Thymus (tissue), 11 donors: ENCODE measurements at regions not wholly inside any gene's neighbourhood (a gene's known extent, or its start where the extent isn't known, plus 50 kb on each side); places are given as distances from the start of the nearest gene placed in this dataset.
A peak's percentile ranks its signal among the peaks of the same experiment; 100 is the strongest.

Experiments used
- DNase-seq, 9 donors: peaks; one replicate each; pipeline ENCODE4 v3.0.0-alpha.2; 2013; ENCODE audit warnings: low spot score in 9 of 9, low read depth in 6 of 9, missing footprints in 1 of 9
- H3K27ac ChIP-seq, 2 donors: one replicate each; pipeline ENCODE4 v1.5.1; 2013; ENCODE audit warnings: control low read depth in 1 of 2, low read depth in 1 of 2, low read length in 1 of 2, mild to moderate bottlenecking in 1 of 2, moderate library complexity in 1 of 2
- H3K27me3 ChIP-seq, 2 donors: one replicate each; pipeline ENCODE4 v1.5.1; 2013; ENCODE audit warnings: low read length in 1 of 2; ENCODE audit not compliant: control insufficient read depth in 2 of 2, insufficient read depth in 1 of 2
- H3K36me3 ChIP-seq, 2 donors: one replicate each; pipeline ENCODE4 v1.5.1; 2013; ENCODE audit warnings: low read length in 1 of 2, mild to moderate bottlenecking in 1 of 2, moderate library complexity in 1 of 2; ENCODE audit not compliant: control insufficient read depth in 2 of 2, insufficient read depth in 2 of 2
- H3K4me1 ChIP-seq, 2 donors: one replicate each; pipeline ENCODE4 v1.5.1; 2013; ENCODE audit warnings: low read length in 2 of 2; ENCODE audit not compliant: control insufficient read depth in 2 of 2, insufficient read depth in 2 of 2
- H3K4me3 ChIP-seq, 2 donors: one replicate each; pipeline ENCODE4 v1.5.1; 2013; ENCODE audit warnings: low read length in 2 of 2, control low read depth in 1 of 2, mild to moderate bottlenecking in 1 of 2
- H3K9me3 ChIP-seq, 2 donors: one replicate each; pipeline ENCODE4 v1.5.1; 2013; ENCODE audit warnings: low read length in 1 of 2, mild to moderate bottlenecking in 1 of 2; ENCODE audit not compliant: control insufficient read depth in 2 of 2, insufficient read depth in 1 of 2
- WGBS: extraction: QIAGEN DNeasy Blood & Tissue Kit; methylation state at CpG from one replicate; pipeline ENCODE4 v1.1.7; 2013; 5-methylcytosine and 5-hydroxymethylcytosine counted together
- donor health status: healthy.

DNA sequence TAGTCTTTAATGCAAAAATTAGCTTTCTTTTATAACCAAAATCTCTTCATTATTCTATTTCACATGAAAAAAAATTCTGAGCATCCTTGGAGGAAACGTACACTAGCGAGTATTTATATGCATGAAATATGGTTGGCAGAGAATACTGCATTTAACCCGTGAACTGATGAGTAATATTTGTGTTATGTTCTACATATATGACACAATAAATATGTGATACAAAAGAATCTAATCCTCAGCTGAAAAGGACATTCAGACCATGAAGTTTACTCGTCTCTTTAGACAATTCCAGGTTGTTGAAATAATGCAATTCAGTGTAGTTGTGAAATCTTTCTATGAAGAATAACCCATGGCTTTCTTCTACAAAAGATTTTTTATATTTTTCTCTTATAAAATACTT lies 524.8 kb upstream of the MAN1A1 start:
- Histone ChIP-seq H3K36me3 (no peaks in the 10 kb centered on the region), H3K9me3 (no peaks in the 10 kb centered on the region), H3K27me3 (no peaks in the 10 kb centered on the region), H3K4me3 (no peak overlapping the region), H3K27ac (no peak overlapping the region), H3K4me1 (no peaks in the 10 kb centered on the region)
- DNase-seq: no peak
- WGBS: 95% methylated on average over 4 of the region's 4 CpGs

DNA sequence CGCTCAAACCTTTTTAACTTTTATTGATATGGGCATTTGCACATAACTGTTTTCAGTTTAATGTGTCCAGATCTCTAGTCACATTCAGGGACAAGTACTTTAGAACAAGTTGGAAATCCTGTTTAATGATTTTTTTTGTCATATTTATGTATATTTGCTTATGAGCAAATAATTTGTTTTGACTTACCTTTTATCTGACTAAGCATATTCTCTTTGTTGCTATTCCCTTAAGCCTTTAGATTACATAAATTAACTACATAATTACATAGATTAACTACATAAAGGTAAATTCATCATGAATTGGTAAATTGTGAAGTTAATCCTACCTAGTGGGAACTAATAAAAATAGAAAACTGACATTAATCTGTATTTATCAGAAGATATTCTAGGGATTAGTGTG lies 523.5 kb upstream of the MAN1A1 start:
- Histone ChIP-seq H3K27me3 (no peaks in the 10 kb centered on the region), H3K36me3 (no peaks in the 10 kb centered on the region), H3K9me3 (no peaks in the 10 kb centered on the region), H3K4me3 (no peak overlapping the region), H3K27ac (no peak overlapping the region), H3K4me1 (no peaks in the 10 kb centered on the region)
- 98% methylated on average over 1 of the region's 1 CpG for WGBS
- DNase-seq: no peak

DNA sequence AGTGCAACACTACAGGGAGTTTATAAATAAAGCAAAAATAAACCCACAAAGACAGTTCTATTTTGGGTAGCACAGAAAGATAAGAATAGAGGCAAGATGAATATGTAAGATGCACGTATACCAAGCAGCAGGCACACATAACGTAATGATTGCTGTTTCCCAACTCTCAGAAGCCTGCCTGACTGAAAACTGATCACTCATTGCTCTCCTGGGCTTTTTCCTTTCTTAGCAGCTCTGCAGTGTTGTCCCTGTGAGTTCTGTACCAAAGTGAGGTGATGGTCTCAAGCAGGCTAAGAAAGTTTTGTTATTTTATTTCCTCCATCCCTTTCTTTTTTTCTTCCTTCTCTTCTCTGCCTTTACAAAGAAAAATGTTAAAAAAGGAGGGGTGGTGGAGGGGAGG lies 522.0 kb upstream of the MAN1A1 start:
- Histone ChIP-seq H3K9me3 (no peaks in the 10 kb centered on the region), H3K36me3 (no peaks in the 10 kb centered on the region), H3K27ac (no peak overlapping the region), H3K4me1 (no peaks in the 10 kb centered on the region), H3K27me3 (no peaks in the 10 kb centered on the region), H3K4me3 (no peak overlapping the region)
- 92% methylated on average over 2 of the region's 2 CpGs for WGBS
- no peak for DNase-seq

DNA sequence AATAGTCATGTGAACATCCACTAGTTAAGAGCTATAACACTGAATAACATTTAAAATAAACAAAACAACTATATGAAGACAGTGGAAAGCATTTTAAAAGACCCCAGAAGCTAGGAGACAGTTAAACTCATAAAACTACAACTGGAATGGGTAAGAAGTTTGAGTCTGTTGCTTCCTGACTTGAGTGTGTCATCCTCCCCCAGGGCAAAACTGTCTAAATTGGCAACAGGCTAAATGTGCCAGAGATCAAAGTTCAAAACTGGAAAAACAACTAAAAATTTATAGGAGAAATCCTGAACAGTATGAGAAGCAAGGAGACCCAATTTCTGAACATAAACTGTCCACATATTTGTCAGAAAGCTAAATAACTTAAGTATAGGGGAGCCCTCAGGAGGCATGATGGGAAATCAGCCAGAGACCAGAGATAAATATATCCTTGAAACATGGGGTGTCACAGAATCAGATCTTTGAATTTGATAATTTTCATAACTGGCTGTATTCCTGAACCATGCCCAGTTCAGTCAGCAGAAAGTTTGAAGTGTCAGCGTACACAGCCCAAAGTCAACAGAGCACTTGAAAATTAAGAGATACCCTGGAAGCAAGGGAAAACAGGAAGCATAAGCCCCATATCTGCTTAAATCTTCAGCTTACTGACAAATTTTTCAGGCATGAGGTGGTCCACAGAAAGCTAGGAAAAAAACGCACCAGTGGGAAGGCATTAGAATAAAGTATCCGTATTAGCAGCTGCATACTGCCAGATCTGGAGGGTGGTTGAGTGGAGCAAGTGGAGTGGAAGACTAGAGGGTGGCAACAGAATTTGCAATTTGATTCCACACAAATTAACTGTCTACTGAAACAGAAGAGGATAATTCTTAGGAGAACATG lies 516.1 kb upstream of the MAN1A1 start:
- Histone ChIP-seq H3K36me3 (no peaks in the 10 kb centered on the region), H3K4me3 (no peak overlapping the region), H3K27me3 (no peaks in the 10 kb centered on the region), H3K4me1 (no peaks in the 10 kb centered on the region), H3K9me3 (no peaks in the 10 kb centered on the region), H3K27ac (no peak overlapping the region)
- no peak for DNase-seq
- WGBS: 97% methylated on average over 3 of the region's 3 CpGs

DNA sequence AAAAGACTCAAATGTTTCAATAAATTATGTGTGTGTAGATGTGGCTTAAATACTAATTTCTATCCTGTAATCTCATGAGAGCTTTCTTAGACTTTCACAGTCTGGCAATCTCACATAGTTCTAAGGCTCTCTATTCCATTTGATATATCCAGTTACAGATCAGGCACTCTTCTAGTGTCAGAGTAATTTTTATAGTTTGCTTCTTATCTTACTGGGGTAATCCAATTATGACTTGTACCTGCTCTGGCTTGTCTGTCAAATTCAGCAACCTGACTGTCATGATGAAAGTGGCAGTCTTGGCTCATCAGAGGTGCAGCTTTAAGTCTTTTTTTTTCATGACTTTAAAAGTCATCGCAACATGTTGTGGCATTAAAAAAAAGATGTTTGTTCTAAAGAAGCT lies 513.2 kb upstream of the MAN1A1 start:
- no peaks in the 10 kb centered on the region for H3K9me3 ChIP-seq
- H3K27me3 ChIP-seq: no peaks in the 10 kb centered on the region
- no peaks in the 10 kb centered on the region for H3K36me3 ChIP-seq
- H3K27ac ChIP-seq: no peak overlapping the region
- H3K4me1 ChIP-seq: no peaks in the 10 kb centered on the region
- no peak for DNase-seq
- WGBS: 94% methylated on average over 1 of the region's 1 CpG
- H3K4me3 ChIP-seq: no peak overlapping the region

DNA sequence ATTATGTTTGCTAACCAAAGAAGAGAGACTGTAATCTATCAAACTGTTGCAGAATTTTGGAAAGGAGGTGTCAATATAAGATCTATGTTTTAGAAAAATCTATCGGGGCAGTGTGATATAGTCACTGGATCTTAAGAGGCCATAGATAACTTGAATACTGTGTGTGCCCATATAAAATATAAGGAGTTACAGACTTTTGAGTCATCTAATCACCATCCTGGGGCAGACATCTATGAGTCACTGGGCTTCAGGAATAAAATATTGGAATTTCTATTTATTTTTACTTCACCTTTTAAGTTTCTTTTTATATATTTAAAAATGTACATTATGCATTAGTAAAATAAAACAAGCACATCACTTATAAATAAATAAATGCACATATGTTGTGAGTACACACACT lies 509.3 kb upstream of the MAN1A1 start:
- WGBS: 97% methylated on average over 1 of the region's 1 CpG
- Histone ChIP-seq H3K27ac (no peak overlapping the region), H3K4me1 (no peaks in the 10 kb centered on the region), H3K4me3 (no peak overlapping the region), H3K9me3 (no peaks in the 10 kb centered on the region), H3K27me3 (no peaks in the 10 kb centered on the region), H3K36me3 (no peaks in the 10 kb centered on the region)
- no peak for DNase-seq

DNA sequence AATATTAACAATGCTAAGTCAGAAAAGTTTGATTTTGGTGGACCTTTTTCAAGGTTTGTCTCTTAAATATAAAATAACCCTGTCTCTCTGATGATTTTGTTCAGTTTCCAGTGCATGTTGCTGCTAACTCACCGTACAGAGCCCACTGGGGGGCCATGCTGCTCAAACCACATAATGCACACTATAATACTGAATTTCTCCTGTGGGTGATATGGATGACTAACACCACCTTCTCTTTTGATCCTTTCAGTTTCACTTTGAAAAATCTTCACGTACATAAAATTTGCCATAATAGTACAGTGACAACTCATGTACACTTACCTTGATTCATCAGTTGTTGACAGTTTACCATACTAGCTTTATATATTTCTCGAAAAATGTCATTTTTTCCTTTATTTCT lies 506.6 kb upstream of the MAN1A1 start:
- no peaks in the 10 kb centered on the region for H3K36me3 ChIP-seq
- H3K27ac ChIP-seq: no peak overlapping the region
- WGBS: 53% methylated on average over 3 of the region's 3 CpGs
- H3K4me1 ChIP-seq: no peaks in the 10 kb centered on the region
- H3K9me3 ChIP-seq: no peaks in the 10 kb centered on the region
- no peak overlapping the region for H3K4me3 ChIP-seq
- peak in 2 of 9 donors; percentile 2 to 15 for DNase-seq
- no peaks in the 10 kb centered on the region for H3K27me3 ChIP-seq

DNA sequence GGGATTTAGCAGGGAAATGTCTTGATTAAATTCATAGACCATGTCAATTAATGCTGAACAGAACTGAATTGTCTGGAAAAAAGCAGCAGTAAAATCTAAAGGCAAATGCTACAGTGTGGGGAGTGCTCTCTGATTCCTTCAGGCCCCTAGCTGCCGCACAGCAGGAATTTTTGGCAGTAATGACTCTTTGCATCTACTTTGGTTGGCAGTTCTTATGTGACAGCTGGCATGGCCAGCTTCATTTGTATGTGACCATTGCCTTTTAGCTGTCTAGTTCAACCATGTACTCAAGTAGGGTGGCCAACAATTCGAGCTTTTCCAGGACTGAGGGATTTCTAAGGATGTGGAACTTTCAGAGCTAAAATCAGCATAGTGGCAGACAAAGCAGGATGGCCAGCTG lies 499.1 kb upstream of the MAN1A1 start:
- H3K27me3 ChIP-seq: no peaks in the 10 kb centered on the region
- WGBS: 93% methylated on average over 2 of the region's 2 CpGs

DNA sequence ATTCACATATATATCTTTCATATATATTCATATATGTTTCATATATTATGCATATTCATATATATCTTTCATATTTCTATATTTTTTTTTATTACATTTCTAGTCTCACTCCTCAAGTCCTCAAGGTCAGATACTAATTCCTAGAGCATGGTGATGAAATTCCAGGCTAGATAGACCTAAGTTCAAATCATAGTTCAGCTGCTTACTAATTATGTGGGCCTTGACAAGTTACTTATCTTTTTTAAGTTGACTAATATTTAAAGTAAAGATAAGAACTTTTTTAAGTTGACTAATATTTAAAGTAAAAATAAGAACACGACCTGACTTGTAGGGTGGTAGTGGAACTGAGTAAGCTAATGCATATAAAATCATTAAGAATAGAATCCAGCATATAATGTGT lies 495.6 kb upstream of the MAN1A1 start:
- DNase-seq: no peak
- no peaks in the 10 kb centered on the region for H3K27me3 ChIP-seq
- 89% methylated on average over 1 of the region's 1 CpG for WGBS
- H3K36me3 ChIP-seq: no peaks in the 10 kb centered on the region
- no peaks in the 10 kb centered on the region for H3K4me1 ChIP-seq
- no peak overlapping the region for H3K27ac ChIP-seq
- no peaks in the 10 kb centered on the region for H3K9me3 ChIP-seq
- no peak overlapping the region for H3K4me3 ChIP-seq

More for the DNA sequence above, 499.1 kb upstream of the MAN1A1 start:
- no peaks in the 10 kb centered on the region for H3K9me3 ChIP-seq
- no peaks in the 10 kb centered on the region for H3K36me3 ChIP-seq
- H3K4me1 ChIP-seq: no peaks in the 10 kb centered on the region
- H3K4me3 ChIP-seq: no peak overlapping the region
- no peak for DNase-seq
- H3K27ac ChIP-seq: no peak overlapping the region
